ENCODE measurements at regions not wholly inside any gene's neighbourhood (a gene's known extent, or its start where the extent isn't known, plus 50 kb on each side); places are given as distances from the start of the nearest gene placed in this dataset.

GRCh38 chr2:125479143-125479636, 1176.8 kb upstream of the GYPC start:
- no peak for DNase-seq (ENCODE audit: low read depth)

- DNase-seq (ENCODE audit: low read depth) = no peak
Measured at GRCh38 chr2:125490308-125490707, 1165.7 kb upstream of the GYPC start.

GRCh38 chr2:125491663-125492062, 1164.3 kb upstream of the GYPC start:
- DNase-seq (ENCODE audit: low read depth) = no peak

- no peak for DNase-seq (ENCODE audit: low read depth)
Measured at GRCh38 chr2:125512313-125512712, 1143.6 kb upstream of the GYPC start.

GRCh38 chr2:125516496-125517109, 1139.4 kb upstream of the GYPC start:
- DNase-seq (ENCODE audit: low read depth) = peak; percentile 44

GRCh38 chr2:125526093-125526492, 1129.9 kb upstream of the GYPC start:
- no peak for DNase-seq (ENCODE audit: low read depth)

GRCh38 chr2:125535089-125535488, 1120.9 kb upstream of the GYPC start:
- no peak for DNase-seq (ENCODE audit: low read depth)

- peak; percentile 58 for DNase-seq (ENCODE audit: low read depth)
Measured at GRCh38 chr2:125543968-125544514, 1111.9 kb upstream of the GYPC start.

- no peak for DNase-seq (ENCODE audit: low read depth)
Measured at GRCh38 chr2:125553768-125554167, 1102.2 kb upstream of the GYPC start.

- no peak for DNase-seq (ENCODE audit: low read depth)
Measured at GRCh38 chr2:125554956-125555355, 1101.0 kb upstream of the GYPC start.

- DNase-seq (ENCODE audit: low read depth) = no peak
Measured at GRCh38 chr2:125559186-125559585, 1096.8 kb upstream of the GYPC start.

- no peak for DNase-seq (ENCODE audit: low read depth)
Measured at GRCh38 chr2:125560855-125561254, 1095.1 kb upstream of the GYPC start.

GRCh38 chr2:125561302-125561701, 1094.7 kb upstream of the GYPC start:
- DNase-seq (ENCODE audit: low read depth) = no peak

GRCh38 chr2:125562924-125563323, 1093.0 kb upstream of the GYPC start:
- DNase-seq (ENCODE audit: low read depth) = no peak

- DNase-seq (ENCODE audit: low read depth) = no peak
Measured at GRCh38 chr2:125564471-125564870, 1091.5 kb upstream of the GYPC start.

GRCh38 chr2:125566422-125566821, 1089.5 kb upstream of the GYPC start:
- no peak for DNase-seq (ENCODE audit: low read depth)

- DNase-seq (ENCODE audit: low read depth) = no peak
Measured at GRCh38 chr2:125567100-125567499, 1088.9 kb upstream of the GYPC start.

GRCh38 chr2:125572660-125573059, 1083.3 kb upstream of the GYPC start:
- no peak for DNase-seq (ENCODE audit: low read depth)

- no peak for DNase-seq (ENCODE audit: low read depth)
Measured at GRCh38 chr2:125573432-125573831, 1082.5 kb upstream of the GYPC start.

GRCh38 chr2:125576558-125576957, 1079.4 kb upstream of the GYPC start:
- DNase-seq (ENCODE audit: low read depth) = no peak

GRCh38 chr2:125581557-125581956, 1074.4 kb upstream of the GYPC start:
- no peak for DNase-seq (ENCODE audit: low read depth)

GRCh38 chr2:125582516-125582915, 1073.4 kb upstream of the GYPC start:
- DNase-seq (ENCODE audit: low read depth) = no peak

GRCh38 chr2:125584732-125585131, 1071.2 kb upstream of the GYPC start:
- no peak for DNase-seq (ENCODE audit: low read depth)

Data from HT1080 (cell line).